ENCODE measurements at regions not wholly inside any gene's neighbourhood (a gene's known extent, or its start where the extent isn't known, plus 50 kb on each side); places are given as distances from the start of the nearest gene placed in this dataset.

DNA sequence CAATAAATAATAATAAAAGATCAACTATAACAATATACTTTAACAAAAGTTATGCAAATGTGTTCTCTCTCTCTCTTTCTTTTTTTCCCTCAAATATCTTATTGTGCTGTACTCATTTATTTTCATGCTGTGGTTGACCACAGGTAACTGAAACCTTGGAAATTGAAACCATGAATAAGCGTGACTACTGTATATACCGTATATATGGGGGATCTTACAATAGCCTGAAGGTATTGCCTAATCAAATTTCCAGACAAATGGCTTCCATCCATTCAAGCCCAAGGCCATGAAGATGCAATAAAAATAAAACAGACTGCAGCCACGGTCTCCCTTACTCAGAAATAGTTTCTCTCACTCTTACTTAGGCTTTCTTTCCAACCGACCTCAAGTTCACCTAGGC is 98.3 kb downstream of the SLITRK6 start:
- no peak overlapping the region for H3K4me2 ChIP-seq (ENCODE audit: low read length)
- no peaks in the 10 kb centered on the region for H3K36me3 ChIP-seq (ENCODE audit: insufficient read depth, low read length)
- H3K9me2 ChIP-seq (ENCODE audit: low read depth, low read length): no peaks in the 10 kb centered on the region
- H3K9ac ChIP-seq (ENCODE audit: low read length): no peak overlapping the region
- H3K4me3 ChIP-seq (ENCODE audit: low read depth, low read length, poor library complexity, severe bottlenecking): no peak overlapping the region
- no peaks in the 10 kb centered on the region for H3F3A ChIP-seq (ENCODE audit: insufficient read depth, low read length)
- H4K20me1 ChIP-seq (ENCODE audit: insufficient read depth, low read length): no peaks in the 10 kb centered on the region
- no peaks in the 10 kb centered on the region for H3K27me3 ChIP-seq (ENCODE audit: insufficient read depth, low read length)
- no peaks in the 10 kb centered on the region for H3K9me3 ChIP-seq (ENCODE audit: low read length)
- TF ChIP-seq EZH2 (IDR thresholded peaks at IDR 0.05; ENCODE audit: borderline replicate concordance, low read length): no peak
- TF ChIP-seq, protein P1, sequence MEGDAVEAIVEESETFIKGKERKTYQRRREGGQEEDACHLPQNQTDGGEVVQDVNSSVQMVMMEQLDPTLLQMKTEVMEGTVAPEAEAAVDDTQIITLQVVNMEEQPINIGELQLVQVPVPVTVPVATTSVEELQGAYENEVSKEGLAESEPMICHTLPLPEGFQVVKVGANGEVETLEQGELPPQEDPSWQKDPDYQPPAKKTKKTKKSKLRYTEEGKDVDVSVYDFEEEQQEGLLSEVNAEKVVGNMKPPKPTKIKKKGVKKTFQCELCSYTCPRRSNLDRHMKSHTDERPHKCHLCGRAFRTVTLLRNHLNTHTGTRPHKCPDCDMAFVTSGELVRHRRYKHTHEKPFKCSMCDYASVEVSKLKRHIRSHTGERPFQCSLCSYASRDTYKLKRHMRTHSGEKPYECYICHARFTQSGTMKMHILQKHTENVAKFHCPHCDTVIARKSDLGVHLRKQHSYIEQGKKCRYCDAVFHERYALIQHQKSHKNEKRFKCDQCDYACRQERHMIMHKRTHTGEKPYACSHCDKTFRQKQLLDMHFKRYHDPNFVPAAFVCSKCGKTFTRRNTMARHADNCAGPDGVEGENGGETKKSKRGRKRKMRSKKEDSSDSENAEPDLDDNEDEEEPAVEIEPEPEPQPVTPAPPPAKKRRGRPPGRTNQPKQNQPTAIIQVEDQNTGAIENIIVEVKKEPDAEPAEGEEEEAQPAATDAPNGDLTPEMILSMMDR (IDR thresholded peaks at IDR 0.05; ENCODE audit: low read length): no peak
- no peak overlapping the region for H3K27ac ChIP-seq (ENCODE audit: low read depth, low read length, poor library complexity, severe bottlenecking)
- H3K79me2 ChIP-seq (ENCODE audit: insufficient read depth, low read length): no peaks in the 10 kb centered on the region
- no peak overlapping the region for H2AFZ ChIP-seq (ENCODE audit: low read length)
- H3K4me1 ChIP-seq (ENCODE audit: insufficient read depth, low read length, severe bottlenecking): no peaks in the 10 kb centered on the region

DNA sequence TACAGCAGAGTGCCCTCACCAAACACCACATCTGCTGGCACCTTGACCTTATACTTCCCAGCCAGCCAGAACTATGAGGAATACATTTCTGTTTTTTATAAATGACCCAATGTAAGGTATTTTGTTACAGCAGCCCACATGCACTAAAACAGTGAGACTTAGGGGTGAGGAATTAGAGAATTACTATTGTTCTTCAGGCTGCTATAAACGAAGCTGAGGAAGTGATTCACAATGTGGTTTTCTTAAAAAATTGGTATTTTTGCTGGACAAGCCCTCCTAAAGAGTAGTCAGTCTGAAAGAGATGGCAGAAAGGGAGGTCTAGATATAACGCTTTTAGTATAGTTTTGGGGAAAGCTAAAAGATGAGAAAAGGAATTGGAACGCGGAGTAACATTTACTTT is 101.0 kb downstream of the SLITRK6 start:
- no peak overlapping the region for H3K4me3 ChIP-seq (ENCODE audit: low read depth, low read length, poor library complexity, severe bottlenecking)
- no peaks in the 10 kb centered on the region for H3K27me3 ChIP-seq (ENCODE audit: insufficient read depth, low read length)
- H2AFZ ChIP-seq (ENCODE audit: low read length): no peak overlapping the region
- H3K4me1 ChIP-seq (ENCODE audit: insufficient read depth, low read length, severe bottlenecking): peaks cover 4% of the 10 kb centered on the region
- no peaks in the 10 kb centered on the region for H3K9me2 ChIP-seq (ENCODE audit: low read depth, low read length)
- H3K36me3 ChIP-seq (ENCODE audit: insufficient read depth, low read length): no peaks in the 10 kb centered on the region
- no peaks in the 10 kb centered on the region for H3F3A ChIP-seq (ENCODE audit: insufficient read depth, low read length)
- H3K79me2 ChIP-seq (ENCODE audit: insufficient read depth, low read length): no peaks in the 10 kb centered on the region
- H3K4me2 ChIP-seq (ENCODE audit: low read length): no peak overlapping the region
- H3K9me3 ChIP-seq (ENCODE audit: low read length): no peaks in the 10 kb centered on the region
- H3K27ac ChIP-seq (ENCODE audit: low read depth, low read length, poor library complexity, severe bottlenecking): no peak overlapping the region
- no peak overlapping the region for H3K9ac ChIP-seq (ENCODE audit: low read length)
- TF ChIP-seq, protein P1 (IDR thresholded peaks at IDR 0.05; ENCODE audit: low read length): no peak
- no peak for TF ChIP-seq EZH2 (IDR thresholded peaks at IDR 0.05; ENCODE audit: borderline replicate concordance, low read length)
- no peaks in the 10 kb centered on the region for H4K20me1 ChIP-seq (ENCODE audit: insufficient read depth, low read length)

DNA sequence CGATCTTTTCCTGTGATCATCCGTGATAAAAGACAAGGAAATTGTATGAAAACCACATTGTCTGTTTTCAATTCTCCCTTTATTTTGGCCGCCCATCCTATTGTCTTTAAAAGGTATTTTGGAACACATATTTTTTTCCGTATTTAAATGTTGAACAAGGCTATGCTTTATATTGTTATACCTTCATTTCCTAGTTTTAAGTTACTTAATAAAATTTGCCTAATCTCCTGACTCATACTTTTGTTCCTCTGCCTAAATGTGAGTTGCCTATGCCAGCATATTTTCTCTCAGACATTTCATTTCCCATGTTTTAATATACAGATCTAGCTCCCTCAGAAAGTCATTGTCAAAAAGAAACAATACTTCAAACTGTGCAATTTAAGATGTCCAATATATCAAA is 104.2 kb downstream of the SLITRK6 start:
- Histone ChIP-seq H3K36me3 (ENCODE audit: insufficient read depth, low read length) (no peaks in the 10 kb centered on the region), H3K9ac (ENCODE audit: low read length) (no peak overlapping the region), H3K79me2 (ENCODE audit: insufficient read depth, low read length) (no peaks in the 10 kb centered on the region), H3K4me2 (ENCODE audit: low read length) (no peak overlapping the region), H3K27ac (ENCODE audit: low read depth, low read length, poor library complexity, severe bottlenecking) (no peak overlapping the region), H3K9me3 (ENCODE audit: low read length) (no peaks in the 10 kb centered on the region), H3F3A (ENCODE audit: insufficient read depth, low read length) (no peaks in the 10 kb centered on the region), H2AFZ (ENCODE audit: low read length) (no peak overlapping the region), H3K4me1 (ENCODE audit: insufficient read depth, low read length, severe bottlenecking) (peaks cover 4% of the 10 kb centered on the region), H3K27me3 (ENCODE audit: insufficient read depth, low read length) (no peaks in the 10 kb centered on the region), H3K9me2 (ENCODE audit: low read depth, low read length) (no peaks in the 10 kb centered on the region), H3K4me3 (ENCODE audit: low read depth, low read length, poor library complexity, severe bottlenecking) (no peak overlapping the region), H4K20me1 (ENCODE audit: insufficient read depth, low read length) (no peaks in the 10 kb centered on the region)
- no peak for TF ChIP-seq EZH2 (IDR thresholded peaks at IDR 0.05; ENCODE audit: borderline replicate concordance, low read length)
- TF ChIP-seq, protein P1 (IDR thresholded peaks at IDR 0.05; ENCODE audit: low read length): no peak
